ENCODE measurements at regions not wholly inside any gene's neighbourhood (a gene's known extent, or its start where the extent isn't known, plus 50 kb on each side); places are given as distances from the start of the nearest gene placed in this dataset.

GRCh38 chr13:74190999-74191398, 56.8 kb upstream of the KLF12 start:
- DNase-seq (ENCODE audit: low spot score), result no peak
- intact Hi-C loops (cut with DNase I), result no loop called here
- no peak overlapping the region for H3K4me3 ChIP-seq
- H3K27ac ChIP-seq, result no peak overlapping the region
- no peak for TF ChIP-seq CTCF (IDR thresholded peaks at IDR 0.05)
- TF ChIP-seq POLR2AphosphoS5 (IDR thresholded peaks at IDR 0.05), result no peak
- TF ChIP-seq POLR2A (IDR thresholded peaks at IDR 0.05), result no peak
- H3K27me3 ChIP-seq (replicated peaks; ENCODE audit: insufficient read depth), result no peaks in the 10 kb centered on the region
- H3K36me3 ChIP-seq, result no peaks in the 10 kb centered on the region
- no peaks in the 10 kb centered on the region for H3K4me1 ChIP-seq (replicated peaks)
- WGBS, result 10% methylated on average over 1 of the region's 1 CpG
- no peaks in the 10 kb centered on the region for H3K9me3 ChIP-seq

GRCh38 chr13:74187564-74187963, 53.4 kb upstream of the KLF12 start:
- intact Hi-C loops (cut with DNase I), result no loop called here
- WGBS, result 41% methylated on average over 2 of the region's 2 CpGs
- Histone ChIP-seq H3K36me3 (no peaks in the 10 kb centered on the region), H3K27ac (no peak overlapping the region), H3K4me3 (no peak overlapping the region), H3K4me1 (replicated peaks) (no peaks in the 10 kb centered on the region), H3K27me3 (replicated peaks; ENCODE audit: insufficient read depth) (no peaks in the 10 kb centered on the region), H3K9me3 (no peaks in the 10 kb centered on the region)
- TF ChIP-seq CTCF (IDR thresholded peaks at IDR 0.05) (no peak), POLR2AphosphoS5 (IDR thresholded peaks at IDR 0.05) (no peak), POLR2A (IDR thresholded peaks at IDR 0.05) (no peak)
- DNase-seq (ENCODE audit: low spot score), result no peak

GRCh38 chr13:74184283-74184682, 50.1 kb upstream of the KLF12 start:
- Histone ChIP-seq H3K9me3 (no peaks in the 10 kb centered on the region), H3K4me1 (replicated peaks) (no peaks in the 10 kb centered on the region), H3K27me3 (replicated peaks; ENCODE audit: insufficient read depth) (no peaks in the 10 kb centered on the region), H3K4me3 (no peak overlapping the region), H3K36me3 (no peaks in the 10 kb centered on the region), H3K27ac (no peak overlapping the region)
- DNase-seq (ENCODE audit: low spot score), result no peak
- TF ChIP-seq CTCF (IDR thresholded peaks at IDR 0.05) (no peak), POLR2AphosphoS5 (IDR thresholded peaks at IDR 0.05) (no peak), POLR2A (IDR thresholded peaks at IDR 0.05) (no peak)
- 82% methylated on average over 1 of the region's 1 CpG for WGBS
- intact Hi-C loops (cut with DNase I), result no loop called here

Small RNAs in the stretch of these regions (small RNA-seq; reads per million reads assigned to genes)
- gene RNU6-38P, result 0 reads per million in 2 donors
- 0 reads per million in 2 donors for gene RNY1P5
